Stimulated activated CD4-positive, alpha-beta T cell treated with anti-CD3 and anti-CD28 coated beads, Interleukin-12 subunit alpha, Interleukin-12 subunit beta, amount 100 ng/mL, for 48 hours (primary cell): ENCODE measurements at regions not wholly inside any gene's neighbourhood (a gene's known extent, or its start where the extent isn't known, plus 50 kb on each side); places are given as distances from the start of the nearest gene placed in this dataset.

Experiments
- DNase-seq, 3 donors: peaks; one replicate each; pipeline ENCODE4 v3.0.0-alpha.2; 2020; ENCODE audit warnings: low read depth in 2 of 3, low spot score in 1 of 3

GRCh38 chr15:69652751-69653305, 200.2 kb downstream of the RPLP1 start:
- no peak for DNase-seq

- no peak for DNase-seq
These were observed 200.7 kb downstream of the RPLP1 start for GRCh38 chr15:69653306-69653705.

GRCh38 chr15:69653846-69654245, 201.2 kb downstream of the RPLP1 start:
- DNase-seq: no peak

GRCh38 chr15:69656271-69657030, 203.8 kb downstream of the RPLP1 start:
- no peak for DNase-seq

- DNase-seq: no peak
These were observed 205.0 kb downstream of the RPLP1 start for GRCh38 chr15:69657626-69658025.

GRCh38 chr15:69658411-69658945, 205.9 kb downstream of the RPLP1 start:
- no peak for DNase-seq

- no peak for DNase-seq
These were observed 206.9 kb downstream of the RPLP1 start for GRCh38 chr15:69659454-69660050.

- DNase-seq: no peak
These were observed 207.5 kb downstream of the RPLP1 start for GRCh38 chr15:69660114-69660513.

- DNase-seq: no peak
These were observed 208.2 kb downstream of the RPLP1 start for GRCh38 chr15:69660658-69661405.

- DNase-seq: no peak
These were observed 208.8 kb downstream of the RPLP1 start for GRCh38 chr15:69661446-69661845.

GRCh38 chr15:69661871-69662644, 209.4 kb downstream of the RPLP1 start:
- no peak for DNase-seq

GRCh38 chr15:69662645-69663000, 210.0 kb downstream of the RPLP1 start:
- DNase-seq: no peak

- no peak for DNase-seq
These were observed 210.8 kb downstream of the RPLP1 start for GRCh38 chr15:69663441-69663840.

- DNase-seq: no peak
These were observed 211.4 kb downstream of the RPLP1 start for GRCh38 chr15:69663982-69664381.

- DNase-seq: no peak
These were observed 212.3 kb downstream of the RPLP1 start for GRCh38 chr15:69664572-69665571.

GRCh38 chr15:69665641-69666111, 213.1 kb downstream of the RPLP1 start:
- no peak for DNase-seq

- peak; percentile 8 to 34 (median 25) for DNase-seq
These were observed 213.8 kb downstream of the RPLP1 start for GRCh38 chr15:69666441-69666882.

- DNase-seq: no peak
These were observed 214.5 kb downstream of the RPLP1 start for GRCh38 chr15:69666921-69667811.
